Gastroesophageal sphincter (tissue), 3 donors: ENCODE measurements at regions not wholly inside any gene's neighbourhood (a gene's known extent, or its start where the extent isn't known, plus 50 kb on each side); places are given as distances from the start of the nearest gene placed in this dataset.

Source experiments
- POLR2AphosphoS5 ChIP-seq: sonication (generic); formaldehyde crosslinking; IDR thresholded peaks from one replicate; pipeline ENCODE4 v1.6.1; 2017; ENCODE audit warnings: antibody characterized with exemption
- TF ChIP-seq, protein P1 (sequence below), 4 experiments: fragments of 200-600 bp in 2 of 4; fragments of 450-650 bp in 2 of 4; sonication (generic) in 1 of 4; IDR thresholded peaks; one replicate each; pipeline ENCODE4 v1.5.1; 2017 to 2019; ENCODE audit warnings: antibody characterized with exemption in 4 of 4, mild to moderate bottlenecking in 2 of 4, moderate library complexity in 2 of 4

DNA sequence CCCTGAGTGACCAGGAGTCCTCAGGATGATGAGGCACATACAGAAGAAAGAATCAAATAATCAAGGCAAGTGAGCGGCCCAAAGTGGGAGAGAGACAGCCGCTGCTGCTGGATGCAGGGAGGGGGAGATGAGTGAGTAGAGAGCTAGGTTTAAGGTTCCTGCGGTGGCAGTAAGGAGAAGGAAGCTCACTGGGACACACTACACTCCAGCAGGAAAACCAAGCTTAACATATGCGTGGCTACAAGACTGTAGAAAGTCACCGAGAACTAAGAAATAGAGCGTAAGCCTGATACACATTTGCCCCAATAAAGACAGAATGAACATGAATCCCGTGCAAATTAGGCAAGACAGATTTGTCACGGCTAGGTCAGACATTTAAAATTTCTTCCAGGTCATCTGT is 470.2 kb downstream of the KDM4C start:
- TF ChIP-seq, protein P1, sequence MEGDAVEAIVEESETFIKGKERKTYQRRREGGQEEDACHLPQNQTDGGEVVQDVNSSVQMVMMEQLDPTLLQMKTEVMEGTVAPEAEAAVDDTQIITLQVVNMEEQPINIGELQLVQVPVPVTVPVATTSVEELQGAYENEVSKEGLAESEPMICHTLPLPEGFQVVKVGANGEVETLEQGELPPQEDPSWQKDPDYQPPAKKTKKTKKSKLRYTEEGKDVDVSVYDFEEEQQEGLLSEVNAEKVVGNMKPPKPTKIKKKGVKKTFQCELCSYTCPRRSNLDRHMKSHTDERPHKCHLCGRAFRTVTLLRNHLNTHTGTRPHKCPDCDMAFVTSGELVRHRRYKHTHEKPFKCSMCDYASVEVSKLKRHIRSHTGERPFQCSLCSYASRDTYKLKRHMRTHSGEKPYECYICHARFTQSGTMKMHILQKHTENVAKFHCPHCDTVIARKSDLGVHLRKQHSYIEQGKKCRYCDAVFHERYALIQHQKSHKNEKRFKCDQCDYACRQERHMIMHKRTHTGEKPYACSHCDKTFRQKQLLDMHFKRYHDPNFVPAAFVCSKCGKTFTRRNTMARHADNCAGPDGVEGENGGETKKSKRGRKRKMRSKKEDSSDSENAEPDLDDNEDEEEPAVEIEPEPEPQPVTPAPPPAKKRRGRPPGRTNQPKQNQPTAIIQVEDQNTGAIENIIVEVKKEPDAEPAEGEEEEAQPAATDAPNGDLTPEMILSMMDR (IDR thresholded peaks at IDR 0.05), result no peak
- TF ChIP-seq POLR2AphosphoS5, result no peak
